Neural crest cell (in vitro differentiated cells): ENCODE measurements at regions not wholly inside any gene's neighbourhood (a gene's known extent, or its start where the extent isn't known, plus 50 kb on each side); places are given as distances from the start of the nearest gene placed in this dataset.

Source experiments
- DNase-seq: peaks from one replicate; pipeline ENCODE4 v3.0.0; 2021; ENCODE audit warnings: low read depth, mixed read lengths, low spot score
- H3K27ac Mint-ChIP-seq: one replicate; pipeline ENCODE4 v1.8.0; 2021; ENCODE audit warnings: mild to moderate bottlenecking, mixed read lengths; ENCODE audit not compliant: unreplicated experiment
- H3K27me3 Mint-ChIP-seq: 2 replicates; pipeline ENCODE4 v1.8.0; 2021; ENCODE audit warnings: low read depth, mild to moderate bottlenecking, mixed read lengths
- H3K36me3 Mint-ChIP-seq: 2 replicates; pipeline ENCODE4 v1.8.0; 2021; ENCODE audit warnings: low read depth, mild to moderate bottlenecking, mixed read lengths
- H3K4me1 Mint-ChIP-seq: 2 replicates; pipeline ENCODE4 v1.8.0; 2021; ENCODE audit warnings: mixed read lengths
- H3K4me3 Mint-ChIP-seq: one replicate; pipeline ENCODE4 v1.8.0; 2021; ENCODE audit warnings: mild to moderate bottlenecking, mixed read lengths
- H3K9me3 Mint-ChIP-seq: 2 replicates; pipeline ENCODE4 v1.8.0; 2021; ENCODE audit warnings: mixed read lengths
- TF ChIP-seq, protein P1 (sequence below): fragments of 200-600 bp; sonication (generic); conservative IDR thresholded peaks from 2 replicates; pipeline ENCODE4 v1.5.0; 2021; ENCODE audit warnings: antibody characterized with exemption, mild to moderate bottlenecking

DNA sequence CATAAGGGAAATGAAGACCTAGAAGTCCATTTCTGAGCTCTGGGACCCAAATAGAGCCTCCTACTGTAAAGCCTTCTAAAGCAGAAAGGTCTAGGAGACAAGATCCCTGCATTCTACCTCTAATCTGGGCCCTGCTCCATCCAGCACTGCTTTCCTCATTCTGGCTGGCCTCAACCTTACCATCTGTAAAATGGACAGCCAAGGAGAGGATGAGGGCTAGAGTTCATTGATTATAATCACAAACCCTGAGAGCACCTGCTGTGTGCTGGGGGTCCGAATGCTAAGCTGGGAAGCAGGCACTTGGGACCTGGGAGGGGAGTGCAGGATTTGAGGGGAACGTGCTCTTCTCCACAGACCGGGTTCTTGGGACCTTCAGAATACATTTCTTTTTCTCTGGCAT lies 454.0 kb upstream of the ZMIZ1 start:
- Mint-ChIP-seq H3K4me3 (no peak overlapping the region), H3K27ac (no peak overlapping the region)
- TF ChIP-seq, protein P1, sequence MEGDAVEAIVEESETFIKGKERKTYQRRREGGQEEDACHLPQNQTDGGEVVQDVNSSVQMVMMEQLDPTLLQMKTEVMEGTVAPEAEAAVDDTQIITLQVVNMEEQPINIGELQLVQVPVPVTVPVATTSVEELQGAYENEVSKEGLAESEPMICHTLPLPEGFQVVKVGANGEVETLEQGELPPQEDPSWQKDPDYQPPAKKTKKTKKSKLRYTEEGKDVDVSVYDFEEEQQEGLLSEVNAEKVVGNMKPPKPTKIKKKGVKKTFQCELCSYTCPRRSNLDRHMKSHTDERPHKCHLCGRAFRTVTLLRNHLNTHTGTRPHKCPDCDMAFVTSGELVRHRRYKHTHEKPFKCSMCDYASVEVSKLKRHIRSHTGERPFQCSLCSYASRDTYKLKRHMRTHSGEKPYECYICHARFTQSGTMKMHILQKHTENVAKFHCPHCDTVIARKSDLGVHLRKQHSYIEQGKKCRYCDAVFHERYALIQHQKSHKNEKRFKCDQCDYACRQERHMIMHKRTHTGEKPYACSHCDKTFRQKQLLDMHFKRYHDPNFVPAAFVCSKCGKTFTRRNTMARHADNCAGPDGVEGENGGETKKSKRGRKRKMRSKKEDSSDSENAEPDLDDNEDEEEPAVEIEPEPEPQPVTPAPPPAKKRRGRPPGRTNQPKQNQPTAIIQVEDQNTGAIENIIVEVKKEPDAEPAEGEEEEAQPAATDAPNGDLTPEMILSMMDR, result no peak

DNA sequence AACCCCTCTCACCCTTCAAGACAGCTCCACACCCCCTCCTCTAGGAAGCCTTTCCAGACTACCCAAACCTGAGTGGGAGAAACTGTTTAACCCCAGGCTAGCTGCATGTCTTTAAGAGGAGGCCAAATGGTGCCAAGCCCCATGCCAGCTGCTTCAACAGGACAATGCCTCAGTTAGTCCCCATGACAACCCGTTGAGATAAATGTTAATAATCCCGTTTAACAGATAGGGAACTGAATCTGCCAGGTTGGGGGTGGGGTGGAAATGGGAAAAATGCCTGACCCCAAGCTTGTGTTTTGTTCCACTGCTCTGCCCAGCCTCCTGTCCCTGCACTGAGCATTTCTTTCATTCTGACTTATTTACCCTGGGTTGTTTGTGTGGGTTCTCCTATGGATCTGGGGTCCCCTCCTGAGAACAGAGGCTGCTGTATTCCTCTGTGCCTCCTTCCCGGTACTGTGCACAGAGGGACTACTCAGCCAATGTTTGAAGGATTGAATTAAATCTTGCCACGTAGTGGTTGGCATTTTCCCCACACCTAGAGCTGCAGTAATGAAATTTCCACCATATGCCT lies 452.6 kb upstream of the ZMIZ1 start:
- Mint-ChIP-seq H3K36me3 (no peaks in the 10 kb centered on the region), H3K27ac (no peak overlapping the region), H3K27me3 (no peaks in the 10 kb centered on the region), H3K4me1 (peaks cover 30% of the 10 kb centered on the region), H3K9me3 (no peaks in the 10 kb centered on the region), H3K4me3 (no peak overlapping the region)
- DNase-seq, result no peak
- TF ChIP-seq, protein P1, result no peak

More for the DNA sequence above, 454.0 kb upstream of the ZMIZ1 start:
- Mint-ChIP-seq H3K36me3 (peaks cover 2% of the 10 kb centered on the region), H3K4me1 (peaks cover 30% of the 10 kb centered on the region), H3K9me3 (peaks cover 5% of the 10 kb centered on the region), H3K27me3 (no peaks in the 10 kb centered on the region)
- DNase-seq, result no peak

DNA sequence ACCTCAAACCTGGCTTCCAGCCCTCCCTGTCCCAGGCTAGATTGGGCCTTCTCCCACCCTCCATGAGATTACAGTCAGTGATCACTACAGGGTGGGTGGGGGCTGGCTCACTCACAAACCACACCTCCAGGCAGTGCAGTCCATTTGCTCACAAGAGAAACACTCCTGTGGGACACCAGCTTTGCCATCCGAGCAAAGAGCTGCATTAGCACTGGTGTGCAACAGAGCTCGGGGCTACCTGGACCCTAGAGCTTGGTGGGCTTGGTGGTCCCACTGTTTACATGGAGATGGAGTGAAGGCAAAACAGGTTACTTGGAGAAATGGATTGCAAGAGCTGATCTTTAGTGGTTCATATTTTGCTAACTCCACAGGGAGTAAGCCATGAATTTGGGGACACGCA lies 451.7 kb upstream of the ZMIZ1 start:
- TF ChIP-seq, protein P1, result no peak
- H3K36me3 Mint-ChIP-seq, result no peaks in the 10 kb centered on the region
- no peak overlapping the region for H3K4me3 Mint-ChIP-seq
- no peaks in the 10 kb centered on the region for H3K9me3 Mint-ChIP-seq
- no peak overlapping the region for H3K27ac Mint-ChIP-seq
- H3K27me3 Mint-ChIP-seq, result no peaks in the 10 kb centered on the region
- H3K4me1 Mint-ChIP-seq, result peaks cover 23% of the 10 kb centered on the region
- no peak for DNase-seq

DNA sequence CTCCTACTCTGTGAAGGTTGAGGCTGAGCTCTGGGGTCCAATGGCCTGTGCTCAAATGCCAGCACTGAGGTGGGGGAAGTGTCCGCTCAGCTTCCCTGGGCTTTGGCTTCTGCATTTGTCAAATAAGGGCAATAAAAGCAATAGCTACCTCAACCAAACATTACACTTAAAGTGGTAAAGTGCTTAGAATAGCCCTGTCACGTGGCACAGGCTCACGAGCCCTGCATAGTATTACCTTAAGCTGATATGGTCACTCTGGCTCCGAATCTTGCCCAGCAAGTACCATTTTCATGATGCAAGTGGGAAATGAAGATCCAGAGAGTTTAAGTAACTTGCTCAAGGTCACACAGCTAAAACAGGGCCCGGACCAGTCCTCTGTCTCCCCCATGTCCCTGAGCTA lies 451.1 kb upstream of the ZMIZ1 start:
- Mint-ChIP-seq H3K4me3 (no peak overlapping the region), H3K27me3 (no peaks in the 10 kb centered on the region), H3K9me3 (no peaks in the 10 kb centered on the region), H3K27ac (no peak overlapping the region), H3K4me1 (peaks cover 23% of the 10 kb centered on the region), H3K36me3 (no peaks in the 10 kb centered on the region)
- DNase-seq, result no peak
- TF ChIP-seq, protein P1, result no peak

DNA sequence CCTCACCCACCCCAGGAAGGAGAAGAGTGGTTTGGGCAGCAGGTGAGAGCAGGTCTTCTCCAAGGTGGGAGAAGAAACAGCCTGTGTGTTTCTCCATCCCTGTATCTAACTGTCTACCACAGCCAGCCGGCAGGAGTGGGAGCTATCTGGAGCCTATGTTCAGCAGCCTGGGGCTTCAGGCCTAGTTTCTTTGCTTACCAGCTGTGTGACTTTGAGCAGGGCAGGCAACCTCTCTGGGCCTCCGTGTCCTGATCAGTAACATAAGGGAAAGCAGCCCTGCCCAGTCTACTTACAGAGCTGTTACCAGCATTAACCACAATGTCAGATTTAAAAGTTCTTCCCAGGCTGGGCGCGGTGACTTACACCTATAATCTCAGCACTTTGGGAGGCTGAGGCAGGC lies 450.7 kb upstream of the ZMIZ1 start:
- H3K27me3 Mint-ChIP-seq, result no peaks in the 10 kb centered on the region
- DNase-seq, result no peak

More for the DNA sequence above, 450.7 kb upstream of the ZMIZ1 start:
- Mint-ChIP-seq H3K36me3 (no peaks in the 10 kb centered on the region), H3K4me1 (peaks cover 25% of the 10 kb centered on the region), H3K27ac (no peak overlapping the region), H3K9me3 (no peaks in the 10 kb centered on the region), H3K4me3 (no peak overlapping the region)
- TF ChIP-seq, protein P1, result no peak
